SK-N-SH (cell line): ENCODE measurements at regions not wholly inside any gene's neighbourhood (a gene's known extent, or its start where the extent isn't known, plus 50 kb on each side); places are given as distances from the start of the nearest gene placed in this dataset.

Experiments
- CTCF ChIA-PET: fragments of 300-600, 350-600 bp; formaldehyde crosslinking; extraction: SDS; loops from one replicate; lab custom pipeline; 2021; lab: Yijun Ruan, JAX
- POLR2A ChIA-PET: fragments of 350-600 bp; sonication (Branson Sonifier 250); formaldehyde crosslinking; extraction: SDS; loops from one replicate; lab custom pipeline; 2020; ENCODE audit warnings: antibody characterized with exemption, inconsistent platforms; lab: Yijun Ruan, JAX
- DNase-seq: peaks from one replicate; pipeline ENCODE4 v3.0.0; 2012
- H2AFZ ChIP-seq: fragments of 200-600 bp; sonication (generic); 2 replicates; pipeline ENCODE4 v1.8.1; 2016; ENCODE audit warnings: antibody characterized with exemption, mild to moderate bottlenecking, low read depth
- H3F3A ChIP-seq: fragments of 200-600 bp; sonication (generic); replicated peaks from 2 replicates; pipeline ENCODE3; 2016; ENCODE audit warnings: antibody characterized with exemption, mild to moderate bottlenecking; ENCODE audit not compliant: insufficient read depth
- H3K27ac ChIP-seq, 2 experiments: fragments of 200-500 bp in 1 of 2; fragments of 200-600 bp in 1 of 2; sonication (Bioruptor generic) in 1 of 2; sonication (generic), shearing (Covaris generic) in 1 of 2; 2 replicates each; pipeline versions ENCODE4 v1.5.1 to v1.6.1; 2014 to 2016; ENCODE audit warnings: low read depth in 2 of 2, inconsistent platforms in 1 of 2, low read length in 1 of 2, mild to moderate bottlenecking in 1 of 2, mixed read lengths in 1 of 2
- H3K27me3 ChIP-seq: fragments of 200-600 bp; sonication (generic), shearing (Covaris generic); 2 replicates; pipeline ENCODE4 v1.6.1; 2016; ENCODE audit warnings: mixed run types; ENCODE audit not compliant: insufficient read depth
- H3K36me3 ChIP-seq, 2 experiments: fragments of 200-500 bp in 1 of 2; fragments of 200-600 bp in 1 of 2; sonication (Bioruptor generic) in 1 of 2; sonication (generic) in 1 of 2; replicated peaks in 1 of 2; 2 replicates each; pipeline versions ENCODE3 to v1.5.1; 2014 to 2016; ENCODE audit warnings: low read length in 1 of 2, mild to moderate bottlenecking in 1 of 2; ENCODE audit not compliant: insufficient read depth in 2 of 2, control insufficient read depth in 1 of 2
- H3K4me1 ChIP-seq, 2 experiments: fragments of 200-500 bp in 1 of 2; fragments of 200-600 bp in 1 of 2; sonication (Bioruptor generic) in 1 of 2; sonication (generic), shearing (Covaris generic) in 1 of 2; 2 replicates each; pipeline versions ENCODE4 v1.5.1 to v1.6.1; 2014 to 2016; ENCODE audit warnings: low read depth in 1 of 2, low read length in 1 of 2, mixed run types in 1 of 2; ENCODE audit not compliant: insufficient read depth in 2 of 2, control insufficient read depth in 1 of 2
- H3K4me2 ChIP-seq: fragments of 200-600 bp; sonication (generic), shearing (Covaris generic); 2 replicates; pipeline ENCODE4 v1.6.1; 2017; ENCODE audit warnings: mixed run types
- H3K4me3 ChIP-seq, 2 experiments: fragments of 200-500 bp in 1 of 2; fragments of 200-600 bp in 1 of 2; sonication (Bioruptor generic) in 1 of 2; sonication (generic), shearing (Covaris generic) in 1 of 2; 2 replicates each; pipeline versions ENCODE4 v1.5.1 to v1.8.1; 2014 to 2016; ENCODE audit warnings: low read depth in 2 of 2, inconsistent platforms in 1 of 2, low read length in 1 of 2, mild to moderate bottlenecking in 1 of 2, mixed read lengths in 1 of 2, moderate library complexity in 1 of 2
- H3K79me2 ChIP-seq: fragments of 200-600 bp; sonication (generic); 2 replicates; pipeline ENCODE4 v1.8.1; 2017; ENCODE audit warnings: mild to moderate bottlenecking; ENCODE audit not compliant: insufficient read depth
- H3K9ac ChIP-seq: fragments of 200-600 bp; sonication (generic); 2 replicates; pipeline ENCODE4 v1.6.1; 2017; ENCODE audit warnings: mixed run types
- H3K9me2 ChIP-seq: fragments of 200-600 bp; sonication (generic); 2 replicates; pipeline ENCODE4 v1.6.1; 2017; ENCODE audit warnings: mixed run types
- H3K9me3 ChIP-seq: fragments of 200-600 bp; sonication (generic); 2 replicates; pipeline ENCODE4 v1.6.1; 2017; ENCODE audit warnings: mixed run types, mild to moderate bottlenecking, moderate library complexity
- H4K20me1 ChIP-seq: fragments of 200-600 bp; sonication (generic); 2 replicates; pipeline ENCODE4 v1.6.1; 2017; ENCODE audit warnings: mild to moderate bottlenecking, mixed run types; ENCODE audit not compliant: insufficient read depth
- ELF1 ChIP-seq: IDR thresholded peaks from 2 replicates; pipeline ENCODE4 v1.4.0; 2012
- EP300 ChIP-seq, 2 experiments: IDR thresholded peaks; 2 replicates each; pipeline versions ENCODE4 v1.4.0 to v1.6.1; 2012; ENCODE audit warnings: borderline replicate concordance in 1 of 2, low read depth in 1 of 2, low read length in 1 of 2
- FOSL2 ChIP-seq: IDR thresholded peaks from 2 replicates; pipeline ENCODE4 v1.4.0; 2012; ENCODE audit warnings: low read depth, mild to moderate bottlenecking, moderate library complexity, borderline replicate concordance
- GABPA ChIP-seq: IDR thresholded peaks from 2 replicates; pipeline ENCODE4 v1.4.0; 2012; ENCODE audit warnings: low read depth, mild to moderate bottlenecking
- GATA2 ChIP-seq: sonication (generic); formaldehyde crosslinking; IDR thresholded peaks from 2 replicates; pipeline ENCODE4 v1.5.0; 2020; ENCODE audit warnings: mild to moderate bottlenecking, missing genetic modification reagents
- JUND ChIP-seq: IDR thresholded peaks from 2 replicates; pipeline ENCODE4 v1.4.0; 2012
- MEF2A ChIP-seq: IDR thresholded peaks from 2 replicates; pipeline ENCODE4 v1.4.0; 2012; ENCODE audit warnings: low read depth, borderline replicate concordance
- MXI1 ChIP-seq: IDR thresholded peaks from 2 replicates; pipeline ENCODE4 v1.6.1; 2012; ENCODE audit warnings: mild to moderate bottlenecking, low read depth, low read length, improper control_type of control experiment
- NFIC ChIP-seq: IDR thresholded peaks from 2 replicates; pipeline ENCODE4 v1.4.0; 2012; ENCODE audit warnings: borderline replicate concordance
- POLR2AphosphoS5 ChIP-seq: IDR thresholded peaks from 2 replicates; pipeline ENCODE4 v1.6.1; 2012; ENCODE audit warnings: low read depth, low read length
- SIN3A ChIP-seq: IDR thresholded peaks from 2 replicates; pipeline ENCODE4 v1.6.1; 2012; ENCODE audit warnings: low read depth, mild to moderate bottlenecking, low read length, moderate library complexity, borderline replicate concordance
- SMC3 ChIP-seq: IDR thresholded peaks from 2 replicates; pipeline ENCODE4 v1.6.1; 2012; ENCODE audit warnings: low read depth, low read length, improper control_type of control experiment
- YY1 ChIP-seq: IDR thresholded peaks from 2 replicates; pipeline ENCODE4 v1.4.0; 2012; ENCODE audit warnings: low read depth, mild to moderate bottlenecking
- WGBS: methylation state at CpG from one replicate; pipeline ENCODE4 v1.1.6; 2017; ENCODE audit warnings: low lambda C conversion rate; 5-methylcytosine and 5-hydroxymethylcytosine counted together
- TF ChIP-seq, protein P1 (sequence below): fragments of 150-350 bp; IDR thresholded peaks from 2 replicates; pipeline ENCODE4 v1.6.1; 2016; ENCODE audit warnings: mild to moderate bottlenecking, low read depth, low read length
- TF ChIP-seq, protein P2 (sequence below): IDR thresholded peaks from 2 replicates; pipeline ENCODE4; 2012
- TF ChIP-seq, protein P3 (sequence below): fragments of 150-350 bp; IDR thresholded peaks from 2 replicates; pipeline ENCODE4 v1.6.1; 2017; ENCODE audit warnings: antibody characterized with exemption, low read length, low read depth, borderline replicate concordance
- TF ChIP-seq, protein P4 (sequence below): IDR thresholded peaks from 2 replicates; pipeline ENCODE4 v1.4.0; 2012; ENCODE audit warnings: low read depth, borderline replicate concordance

DNA sequence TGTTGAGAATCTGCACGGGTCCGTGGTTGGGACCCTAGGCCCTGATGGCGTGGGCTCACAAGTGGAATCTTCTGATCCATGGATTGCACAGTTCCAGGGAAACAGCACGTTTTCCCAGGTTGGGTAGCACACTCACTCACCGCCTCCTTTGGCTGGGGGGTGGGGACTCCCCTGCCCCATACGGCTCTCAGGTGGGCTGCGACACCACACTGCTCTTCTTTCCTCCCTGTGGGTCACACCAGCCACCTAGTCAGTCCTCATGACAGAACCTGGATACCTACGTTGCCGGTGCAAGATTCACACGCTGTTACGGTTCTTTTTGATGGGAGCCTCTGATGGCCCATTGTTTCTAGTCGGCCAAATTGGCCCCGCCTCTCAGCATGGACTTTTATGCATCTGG is 312.0 kb downstream of the MMUT start:
- H3K79me2 ChIP-seq, result no peaks in the 10 kb centered on the region
- POLR2A ChIA-PET, result no interaction called here
- H3K9me2 ChIP-seq, result no peaks in the 10 kb centered on the region
- no peaks in the 10 kb centered on the region for H3K9me3 ChIP-seq
- H3K4me3 ChIP-seq, result no peak overlapping the region
- no peaks in the 10 kb centered on the region for H3K36me3 ChIP-seq
- no peak overlapping the region for H3K27ac ChIP-seq
- no peak overlapping the region for H2AFZ ChIP-seq
- CTCF ChIA-PET, result interaction anchor here (0.6 kb wide), 1 partner anchor 24 kb away, joined by 3 read pairs; no protein-coding TSS in a partner anchor
- H3K4me1 ChIP-seq, result no peaks in the 10 kb centered on the region
- no peak for TF ChIP-seq GATA2
- TF ChIP-seq YY1, result no peak
- no peak for TF ChIP-seq FOSL2
- TF ChIP-seq MEF2A, result no peak
- TF ChIP-seq GABPA, result no peak
- no peak for TF ChIP-seq SIN3A
- TF ChIP-seq POLR2AphosphoS5, result no peak
- TF ChIP-seq ELF1, result no peak
- no peak for TF ChIP-seq NFIC
- TF ChIP-seq, protein P1, sequence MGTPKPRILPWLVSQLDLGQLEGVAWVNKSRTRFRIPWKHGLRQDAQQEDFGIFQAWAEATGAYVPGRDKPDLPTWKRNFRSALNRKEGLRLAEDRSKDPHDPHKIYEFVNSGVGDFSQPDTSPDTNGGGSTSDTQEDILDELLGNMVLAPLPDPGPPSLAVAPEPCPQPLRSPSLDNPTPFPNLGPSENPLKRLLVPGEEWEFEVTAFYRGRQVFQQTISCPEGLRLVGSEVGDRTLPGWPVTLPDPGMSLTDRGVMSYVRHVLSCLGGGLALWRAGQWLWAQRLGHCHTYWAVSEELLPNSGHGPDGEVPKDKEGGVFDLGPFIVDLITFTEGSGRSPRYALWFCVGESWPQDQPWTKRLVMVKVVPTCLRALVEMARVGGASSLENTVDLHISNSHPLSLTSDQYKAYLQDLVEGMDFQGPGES, result no peak
- no peak for TF ChIP-seq EP300 (IDR thresholded peaks at IDR 0.05; ENCODE audit: borderline replicate concordance in 1 of 2, low read depth in 1 of 2, low read length in 1 of 2)
- TF ChIP-seq MXI1, result no peak
- TF ChIP-seq, protein P2, sequence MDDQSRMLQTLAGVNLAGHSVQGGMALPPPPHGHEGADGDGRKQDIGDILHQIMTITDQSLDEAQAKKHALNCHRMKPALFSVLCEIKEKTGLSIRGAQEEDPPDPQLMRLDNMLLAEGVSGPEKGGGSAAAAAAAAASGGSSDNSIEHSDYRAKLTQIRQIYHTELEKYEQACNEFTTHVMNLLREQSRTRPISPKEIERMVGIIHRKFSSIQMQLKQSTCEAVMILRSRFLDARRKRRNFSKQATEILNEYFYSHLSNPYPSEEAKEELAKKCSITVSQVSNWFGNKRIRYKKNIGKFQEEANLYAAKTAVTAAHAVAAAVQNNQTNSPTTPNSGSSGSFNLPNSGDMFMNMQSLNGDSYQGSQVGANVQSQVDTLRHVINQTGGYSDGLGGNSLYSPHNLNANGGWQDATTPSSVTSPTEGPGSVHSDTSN, result no peak
- no peak for TF ChIP-seq JUND
- TF ChIP-seq, protein P3, sequence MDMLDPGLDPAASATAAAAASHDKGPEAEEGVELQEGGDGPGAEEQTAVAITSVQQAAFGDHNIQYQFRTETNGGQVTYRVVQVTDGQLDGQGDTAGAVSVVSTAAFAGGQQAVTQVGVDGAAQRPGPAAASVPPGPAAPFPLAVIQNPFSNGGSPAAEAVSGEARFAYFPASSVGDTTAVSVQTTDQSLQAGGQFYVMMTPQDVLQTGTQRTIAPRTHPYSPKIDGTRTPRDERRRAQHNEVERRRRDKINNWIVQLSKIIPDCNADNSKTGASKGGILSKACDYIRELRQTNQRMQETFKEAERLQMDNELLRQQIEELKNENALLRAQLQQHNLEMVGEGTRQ, result no peak
- TF ChIP-seq, protein P4, sequence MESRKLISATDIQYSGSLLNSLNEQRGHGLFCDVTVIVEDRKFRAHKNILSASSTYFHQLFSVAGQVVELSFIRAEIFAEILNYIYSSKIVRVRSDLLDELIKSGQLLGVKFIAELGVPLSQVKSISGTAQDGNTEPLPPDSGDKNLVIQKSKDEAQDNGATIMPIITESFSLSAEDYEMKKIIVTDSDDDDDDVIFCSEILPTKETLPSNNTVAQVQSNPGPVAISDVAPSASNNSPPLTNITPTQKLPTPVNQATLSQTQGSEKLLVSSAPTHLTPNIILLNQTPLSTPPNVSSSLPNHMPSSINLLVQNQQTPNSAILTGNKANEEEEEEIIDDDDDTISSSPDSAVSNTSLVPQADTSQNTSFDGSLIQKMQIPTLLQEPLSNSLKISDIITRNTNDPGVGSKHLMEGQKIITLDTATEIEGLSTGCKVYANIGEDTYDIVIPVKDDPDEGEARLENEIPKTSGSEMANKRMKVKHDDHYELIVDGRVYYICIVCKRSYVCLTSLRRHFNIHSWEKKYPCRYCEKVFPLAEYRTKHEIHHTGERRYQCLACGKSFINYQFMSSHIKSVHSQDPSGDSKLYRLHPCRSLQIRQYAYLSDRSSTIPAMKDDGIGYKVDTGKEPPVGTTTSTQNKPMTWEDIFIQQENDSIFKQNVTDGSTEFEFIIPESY, result no peak
- TF ChIP-seq SMC3, result no peak
- no peaks in the 10 kb centered on the region for H3K27me3 ChIP-seq
- 33% methylated on average over 13 of the region's 13 CpGs for WGBS
- H3K9ac ChIP-seq, result no peak overlapping the region
- no peaks in the 10 kb centered on the region for H3F3A ChIP-seq
- no peaks in the 10 kb centered on the region for H4K20me1 ChIP-seq
- H3K4me2 ChIP-seq, result no peak overlapping the region
- no peak for DNase-seq
